Naive B cell (primary cell): ENCODE measurements at regions not wholly inside any gene's neighbourhood (a gene's known extent, or its start where the extent isn't known, plus 50 kb on each side); places are given as distances from the start of the nearest gene placed in this dataset.

Experiments used
- ATAC-seq, 2 donors: fragments of 150-1000 bp; cut with Tn5 transposase; 2 replicates each; pipeline ENCODE4 v1.10.0; 2021; ENCODE audit warnings: low read depth in 2 of 2, mild to moderate bottlenecking in 2 of 2, moderate library complexity in 2 of 2
- DNase-seq: peaks from one replicate; pipeline ENCODE4 v3.0.0; 2022
- H3K27ac Mint-ChIP-seq, 6 donors: one replicate each; pipeline ENCODE4 v1.8.0; 2020 to 2022; ENCODE audit warnings: mild to moderate bottlenecking in 6 of 6, mixed read lengths in 6 of 6, moderate library complexity in 5 of 6, inconsistent platforms in 2 of 6
- H3K27me3 Mint-ChIP-seq, 3 donors: one replicate each; pipeline ENCODE4 v1.8.0; 2021 to 2022; ENCODE audit warnings: mixed read lengths in 3 of 3, mild to moderate bottlenecking in 1 of 3
- H3K36me3 Mint-ChIP-seq, 2 donors: one replicate each; pipeline ENCODE4 v1.8.0; 2020 to 2022; ENCODE audit warnings: mixed read lengths in 2 of 2, inconsistent platforms in 1 of 2, mild to moderate bottlenecking in 1 of 2
- H3K4me1 Mint-ChIP-seq, 3 donors: one replicate each; pipeline ENCODE4 v1.8.0; 2020 to 2022; ENCODE audit warnings: mixed read lengths in 3 of 3, inconsistent platforms in 1 of 3, mild to moderate bottlenecking in 1 of 3, moderate library complexity in 1 of 3
- H3K4me3 Mint-ChIP-seq, 8 donors: one replicate each; pipeline ENCODE4 v1.8.0; 2020 to 2022; ENCODE audit warnings: mild to moderate bottlenecking in 8 of 8, mixed read lengths in 8 of 8, moderate library complexity in 8 of 8, inconsistent platforms in 2 of 8
- H3K9me3 Mint-ChIP-seq, 7 donors: one replicate each; pipeline ENCODE4 v1.8.0; 2020 to 2022; ENCODE audit warnings: mixed read lengths in 7 of 7, mild to moderate bottlenecking in 5 of 7, inconsistent platforms in 2 of 7, moderate library complexity in 1 of 7

- ATAC-seq (no peak), DNase-seq (no peak)
- H3K9me3 Mint-ChIP-seq, result peaks cover 0 to 20% (median 3%) of the 10 kb centered on the region in 7 donors
- no peak overlapping the region for H3K4me3 Mint-ChIP-seq
- H3K27me3 Mint-ChIP-seq, result peaks cover 8 to 40% (median 13%) of the 10 kb centered on the region in 3 donors
- H3K4me1 Mint-ChIP-seq, result no peaks in the 10 kb centered on the region
- no peaks in the 10 kb centered on the region for H3K36me3 Mint-ChIP-seq
- H3K27ac Mint-ChIP-seq, result no peak overlapping the region
Measured at GRCh38 chr12:107955966-107956643, 173.0 kb upstream of the WSCD2 start.

GRCh38 chr12:107957459-107957858, 171.6 kb upstream of the WSCD2 start:
- no peak for ATAC-seq
- peaks cover 0 to 17% (median 5%) of the 10 kb centered on the region in 7 donors for H3K9me3 Mint-ChIP-seq
- H3K36me3 Mint-ChIP-seq, result no peaks in the 10 kb centered on the region
- no peaks in the 10 kb centered on the region for H3K4me1 Mint-ChIP-seq
- H3K27me3 Mint-ChIP-seq, result peaks cover 7 to 34% (median 7%) of the 10 kb centered on the region in 3 donors
- H3K27ac Mint-ChIP-seq, result no peak overlapping the region
- DNase-seq, result no peak
- H3K4me3 Mint-ChIP-seq, result no peak overlapping the region

- no peak overlapping the region for H3K27ac Mint-ChIP-seq
- DNase-seq, result no peak
- ATAC-seq, result no peak
- H3K36me3 Mint-ChIP-seq, result no peaks in the 10 kb centered on the region
- no peak overlapping the region for H3K4me3 Mint-ChIP-seq
- peaks cover 0 to 13% (median 3%) of the 10 kb centered on the region in 7 donors for H3K9me3 Mint-ChIP-seq
- H3K27me3 Mint-ChIP-seq, result peaks cover 7 to 20% (median 17%) of the 10 kb centered on the region in 3 donors
- H3K4me1 Mint-ChIP-seq, result no peaks in the 10 kb centered on the region
Measured at GRCh38 chr12:107963635-107964034, 165.5 kb upstream of the WSCD2 start.

GRCh38 chr12:107967170-107967569, 161.9 kb upstream of the WSCD2 start:
- no peak overlapping the region for H3K27ac Mint-ChIP-seq
- no peaks in the 10 kb centered on the region for H3K36me3 Mint-ChIP-seq
- H3K4me1 Mint-ChIP-seq, result no peaks in the 10 kb centered on the region
- H3K9me3 Mint-ChIP-seq, result peaks cover 1 to 13% (median 3%) of the 10 kb centered on the region in 7 donors
- peaks cover 12 to 18% (median 17%) of the 10 kb centered on the region in 3 donors for H3K27me3 Mint-ChIP-seq
- ATAC-seq (no peak), DNase-seq (no peak)
- no peak overlapping the region for H3K4me3 Mint-ChIP-seq

GRCh38 chr12:107973950-107974349, 155.1 kb upstream of the WSCD2 start:
- Mint-ChIP-seq H3K4me3 (no peak overlapping the region), H3K27me3 (peaks cover 12 to 30% (median 20%) of the 10 kb centered on the region in 3 donors), H3K36me3 (no peaks in the 10 kb centered on the region), H3K4me1 (no peaks in the 10 kb centered on the region), H3K27ac (no peak overlapping the region), H3K9me3 (peaks cover 0 to 34% (median 18%) of the 10 kb centered on the region in 7 donors)
- ATAC-seq (no peak), DNase-seq (no peak)

- Mint-ChIP-seq H3K4me3 (no peak overlapping the region), H3K27ac (no peak overlapping the region), H3K9me3 (peaks cover 0 to 34% (median 16%) of the 10 kb centered on the region in 7 donors), H3K4me1 (no peaks in the 10 kb centered on the region), H3K27me3 (peaks cover 13 to 31% (median 21%) of the 10 kb centered on the region in 3 donors), H3K36me3 (no peaks in the 10 kb centered on the region)
- DNase-seq (no peak), ATAC-seq (no peak)
Measured at GRCh38 chr12:107976331-107976730, 152.8 kb upstream of the WSCD2 start.

GRCh38 chr12:107978201-107978600, 150.9 kb upstream of the WSCD2 start:
- Mint-ChIP-seq H3K27ac (no peak overlapping the region), H3K9me3 (peaks cover 0 to 32% (median 12%) of the 10 kb centered on the region in 7 donors), H3K27me3 (peaks cover 18 to 35% (median 30%) of the 10 kb centered on the region in 3 donors), H3K36me3 (no peaks in the 10 kb centered on the region), H3K4me3 (no peak overlapping the region), H3K4me1 (no peaks in the 10 kb centered on the region)
- ATAC-seq (no peak), DNase-seq (no peak)

- Mint-ChIP-seq H3K27me3 (peaks cover 20 to 38% (median 35%) of the 10 kb centered on the region in 3 donors), H3K9me3 (peaks cover 0 to 28% (median 12%) of the 10 kb centered on the region in 7 donors), H3K36me3 (no peaks in the 10 kb centered on the region), H3K4me3 (no peak overlapping the region), H3K4me1 (no peaks in the 10 kb centered on the region), H3K27ac (no peak overlapping the region)
- ATAC-seq, result no peak
- DNase-seq, result no peak
Measured at GRCh38 chr12:107978641-107979040, 150.4 kb upstream of the WSCD2 start.

GRCh38 chr12:107983756-107984472, 145.2 kb upstream of the WSCD2 start:
- Mint-ChIP-seq H3K4me3 (no peak overlapping the region), H3K9me3 (no peaks in the 10 kb centered on the region), H3K36me3 (no peaks in the 10 kb centered on the region), H3K4me1 (no peaks in the 10 kb centered on the region), H3K27me3 (peaks cover 29 to 34% (median 29%) of the 10 kb centered on the region in 3 donors), H3K27ac (no peak overlapping the region)
- ATAC-seq, result no peak
- DNase-seq, result no peak

- peaks cover 23 to 36% (median 35%) of the 10 kb centered on the region in 3 donors for H3K27me3 Mint-ChIP-seq
- H3K27ac Mint-ChIP-seq, result no peak overlapping the region
- H3K9me3 Mint-ChIP-seq, result no peaks in the 10 kb centered on the region
- DNase-seq, result no peak
- no peak overlapping the region for H3K4me3 Mint-ChIP-seq
- ATAC-seq, result no peak
- no peaks in the 10 kb centered on the region for H3K4me1 Mint-ChIP-seq
- H3K36me3 Mint-ChIP-seq, result no peaks in the 10 kb centered on the region
Measured at GRCh38 chr12:107984973-107985372, 144.1 kb upstream of the WSCD2 start.

- Mint-ChIP-seq H3K27me3 (peaks cover 27 to 43% (median 39%) of the 10 kb centered on the region in 3 donors), H3K9me3 (no peaks in the 10 kb centered on the region), H3K36me3 (no peaks in the 10 kb centered on the region), H3K4me1 (no peaks in the 10 kb centered on the region), H3K4me3 (no peak overlapping the region), H3K27ac (no peak overlapping the region)
- no peak for DNase-seq
- ATAC-seq, result no peak
Measured at GRCh38 chr12:107986183-107986582, 142.9 kb upstream of the WSCD2 start.

GRCh38 chr12:107990325-107990724, 138.8 kb upstream of the WSCD2 start:
- Mint-ChIP-seq H3K9me3 (peaks cover 0 to 7% (median 0%) of the 10 kb centered on the region in 7 donors), H3K27me3 (peaks cover 20 to 23% (median 22%) of the 10 kb centered on the region in 3 donors), H3K4me1 (no peaks in the 10 kb centered on the region), H3K36me3 (no peaks in the 10 kb centered on the region), H3K27ac (no peak overlapping the region), H3K4me3 (no peak overlapping the region)
- no peak for DNase-seq
- no peak for ATAC-seq

- peaks cover 0 to 8% (median 3%) of the 10 kb centered on the region in 7 donors for H3K9me3 Mint-ChIP-seq
- no peaks in the 10 kb centered on the region for H3K4me1 Mint-ChIP-seq
- no peak for ATAC-seq
- no peaks in the 10 kb centered on the region for H3K36me3 Mint-ChIP-seq
- H3K27ac Mint-ChIP-seq, result peak overlapping the region in 1 of 6 donors; percentile 34
- DNase-seq, result no peak
- H3K27me3 Mint-ChIP-seq, result peaks cover 26 to 34% (median 31%) of the 10 kb centered on the region in 3 donors
- H3K4me3 Mint-ChIP-seq, result no peak overlapping the region
Measured at GRCh38 chr12:107992029-107992428, 137.1 kb upstream of the WSCD2 start.
